Chondrocyte (in vitro differentiated cells): ENCODE measurements at regions not wholly inside any gene's neighbourhood (a gene's known extent, or its start where the extent isn't known, plus 50 kb on each side); places are given as distances from the start of the nearest gene placed in this dataset.

Experiments
- DNase-seq: peaks from one replicate; pipeline ENCODE4 v3.0.0; 2021; ENCODE audit warnings: mixed read lengths, low spot score
- H3K27ac Mint-ChIP-seq: one replicate; pipeline ENCODE4 v1.8.0; 2021; ENCODE audit warnings: mild to moderate bottlenecking, moderate library complexity, mixed read lengths; ENCODE audit not compliant: unreplicated experiment
- H3K27me3 Mint-ChIP-seq: 2 replicates; pipeline ENCODE4 v1.8.0; 2021; ENCODE audit warnings: low read depth, mixed read lengths
- H3K36me3 Mint-ChIP-seq: 2 replicates; pipeline ENCODE4 v1.8.0; 2021; ENCODE audit warnings: low read depth, mixed read lengths
- H3K4me1 Mint-ChIP-seq: 2 replicates; pipeline ENCODE4 v1.8.0; 2021; ENCODE audit warnings: low read depth, mild to moderate bottlenecking, mixed read lengths
- H3K4me3 Mint-ChIP-seq: one replicate; pipeline ENCODE4 v1.8.0; 2021; ENCODE audit warnings: mild to moderate bottlenecking, moderate library complexity, mixed read lengths; ENCODE audit not compliant: unreplicated experiment
- H3K9me3 Mint-ChIP-seq: 2 replicates; pipeline ENCODE4 v1.8.0; 2021; ENCODE audit warnings: low read depth, mixed read lengths
- TF ChIP-seq, protein P1 (sequence below): fragments of 200-600 bp; sonication (generic); IDR thresholded peaks from 2 replicates; pipeline ENCODE4 v1.5.0; 2021; ENCODE audit warnings: antibody characterized with exemption, mild to moderate bottlenecking, moderate library complexity

DNA sequence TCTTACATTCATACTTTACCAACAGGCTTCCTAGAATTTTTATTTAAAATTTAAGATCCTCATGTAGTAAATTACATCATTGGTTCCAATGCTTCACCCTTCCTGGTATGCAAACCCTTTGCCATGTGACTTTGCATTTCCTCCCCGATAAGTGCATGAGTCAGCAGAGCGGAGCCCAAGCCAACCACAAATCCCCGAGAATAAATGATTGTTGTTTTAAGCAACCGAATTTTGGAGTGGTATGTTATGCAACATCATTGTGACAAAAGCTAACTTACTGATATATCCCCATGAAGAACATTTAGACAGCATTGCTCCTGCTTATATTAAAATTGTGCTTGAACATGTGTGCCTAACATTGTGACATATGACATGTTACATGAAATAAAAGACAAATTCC is 199.4 kb upstream of the DDX53 start:
- no peak overlapping the region for H3K4me3 Mint-ChIP-seq
- peaks cover 14% of the 10 kb centered on the region for H3K4me1 Mint-ChIP-seq
- no peaks in the 10 kb centered on the region for H3K36me3 Mint-ChIP-seq
- TF ChIP-seq, protein P1, sequence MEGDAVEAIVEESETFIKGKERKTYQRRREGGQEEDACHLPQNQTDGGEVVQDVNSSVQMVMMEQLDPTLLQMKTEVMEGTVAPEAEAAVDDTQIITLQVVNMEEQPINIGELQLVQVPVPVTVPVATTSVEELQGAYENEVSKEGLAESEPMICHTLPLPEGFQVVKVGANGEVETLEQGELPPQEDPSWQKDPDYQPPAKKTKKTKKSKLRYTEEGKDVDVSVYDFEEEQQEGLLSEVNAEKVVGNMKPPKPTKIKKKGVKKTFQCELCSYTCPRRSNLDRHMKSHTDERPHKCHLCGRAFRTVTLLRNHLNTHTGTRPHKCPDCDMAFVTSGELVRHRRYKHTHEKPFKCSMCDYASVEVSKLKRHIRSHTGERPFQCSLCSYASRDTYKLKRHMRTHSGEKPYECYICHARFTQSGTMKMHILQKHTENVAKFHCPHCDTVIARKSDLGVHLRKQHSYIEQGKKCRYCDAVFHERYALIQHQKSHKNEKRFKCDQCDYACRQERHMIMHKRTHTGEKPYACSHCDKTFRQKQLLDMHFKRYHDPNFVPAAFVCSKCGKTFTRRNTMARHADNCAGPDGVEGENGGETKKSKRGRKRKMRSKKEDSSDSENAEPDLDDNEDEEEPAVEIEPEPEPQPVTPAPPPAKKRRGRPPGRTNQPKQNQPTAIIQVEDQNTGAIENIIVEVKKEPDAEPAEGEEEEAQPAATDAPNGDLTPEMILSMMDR, result no peak
- no peak for DNase-seq
- H3K9me3 Mint-ChIP-seq, result no peaks in the 10 kb centered on the region
- H3K27me3 Mint-ChIP-seq, result no peaks in the 10 kb centered on the region
- peak overlapping the region; percentile 66 for H3K27ac Mint-ChIP-seq

DNA sequence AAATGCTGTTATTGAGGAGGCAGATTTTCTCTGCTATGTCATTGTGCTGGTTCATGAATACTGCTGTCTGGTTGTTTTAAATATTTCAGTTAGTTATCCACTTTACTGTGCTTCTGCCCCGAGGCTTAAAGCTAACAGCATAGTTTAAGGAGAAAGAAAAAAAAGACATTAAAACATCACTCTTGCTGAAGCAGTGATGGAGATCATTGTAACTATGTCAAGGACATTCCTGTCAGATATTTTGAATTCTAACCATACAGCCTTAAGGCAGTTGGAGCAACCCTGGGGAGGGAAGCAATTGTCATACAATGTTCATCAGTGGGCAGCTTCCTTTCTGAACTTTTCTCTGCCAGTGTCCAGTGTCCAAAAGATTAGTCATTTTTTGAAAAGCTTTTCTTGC is 199.0 kb upstream of the DDX53 start:
- H3K4me3 Mint-ChIP-seq, result no peak overlapping the region
- H3K27ac Mint-ChIP-seq, result peak overlapping the region; percentile 66
- no peaks in the 10 kb centered on the region for H3K9me3 Mint-ChIP-seq
- no peaks in the 10 kb centered on the region for H3K36me3 Mint-ChIP-seq
- no peak for DNase-seq
- H3K27me3 Mint-ChIP-seq, result peaks cover 4% of the 10 kb centered on the region
- H3K4me1 Mint-ChIP-seq, result peaks cover 14% of the 10 kb centered on the region
- TF ChIP-seq, protein P1, result no peak

DNA sequence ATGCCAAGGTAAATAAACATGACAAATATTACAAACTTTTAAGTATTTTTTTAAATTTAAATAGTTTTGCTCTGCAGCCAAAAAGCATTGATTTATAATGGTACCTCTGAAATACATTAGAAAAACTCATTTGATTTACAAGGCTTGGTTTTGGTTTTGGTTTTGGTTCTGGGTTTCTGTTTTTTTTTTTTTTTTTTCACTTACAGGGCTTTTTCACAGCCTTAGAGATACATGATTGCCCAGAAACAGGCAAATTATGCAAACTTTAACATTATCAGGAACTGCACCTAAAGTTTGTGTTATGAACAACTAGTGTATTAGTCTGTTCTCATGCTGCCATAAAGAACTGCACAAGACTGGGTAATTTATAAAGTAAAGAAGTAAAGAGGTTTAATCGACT is 196.4 kb upstream of the DDX53 start:
- TF ChIP-seq, protein P1, result no peak
- no peaks in the 10 kb centered on the region for H3K36me3 Mint-ChIP-seq
- no peak overlapping the region for H3K27ac Mint-ChIP-seq
- no peaks in the 10 kb centered on the region for H3K9me3 Mint-ChIP-seq
- DNase-seq, result no peak
- peaks cover 7% of the 10 kb centered on the region for H3K27me3 Mint-ChIP-seq
- no peak overlapping the region for H3K4me3 Mint-ChIP-seq
- H3K4me1 Mint-ChIP-seq, result peaks cover 14% of the 10 kb centered on the region

DNA sequence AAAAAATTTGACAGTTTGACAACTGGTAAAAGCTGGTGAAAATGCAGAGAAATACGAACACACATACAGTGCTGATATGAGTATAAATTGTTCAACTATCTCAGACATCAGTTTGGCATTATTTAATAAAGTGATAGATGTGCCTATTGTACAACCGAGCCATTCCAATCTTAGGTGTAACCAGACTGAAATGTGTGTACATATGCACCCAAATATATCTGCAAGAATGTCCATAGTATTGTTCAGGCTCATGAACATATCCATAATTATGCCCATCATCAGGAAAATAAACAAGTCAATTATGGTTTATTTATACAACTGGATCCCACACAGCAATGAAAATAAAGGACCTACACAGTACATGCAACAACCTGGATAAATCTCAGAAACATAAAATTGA is 188.9 kb upstream of the DDX53 start:
- no peaks in the 10 kb centered on the region for H3K36me3 Mint-ChIP-seq
- TF ChIP-seq, protein P1, result no peak
- H3K4me3 Mint-ChIP-seq, result no peak overlapping the region
- H3K9me3 Mint-ChIP-seq, result no peaks in the 10 kb centered on the region
- no peak overlapping the region for H3K27ac Mint-ChIP-seq
- no peak for DNase-seq
- no peaks in the 10 kb centered on the region for H3K4me1 Mint-ChIP-seq
- peaks cover 4% of the 10 kb centered on the region for H3K27me3 Mint-ChIP-seq

DNA sequence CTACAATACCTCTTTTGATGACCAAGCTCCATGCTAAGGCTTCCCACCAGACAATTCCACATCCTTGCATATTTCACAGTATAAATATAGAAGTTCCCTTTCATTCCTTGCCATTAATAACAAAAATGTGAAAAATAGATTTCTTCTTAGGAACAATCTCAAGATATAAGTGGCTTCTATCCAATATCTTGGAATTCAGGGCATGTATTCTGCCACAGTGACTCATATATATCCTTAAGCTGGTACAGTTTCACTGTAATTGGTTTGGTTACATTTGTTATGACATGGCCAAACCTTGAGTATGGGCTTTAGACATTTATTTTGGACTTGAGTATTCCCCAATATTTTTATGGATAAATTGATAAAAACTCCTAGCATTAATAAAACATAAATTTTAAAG is 181.7 kb upstream of the DDX53 start:
- peaks cover 29% of the 10 kb centered on the region for H3K4me1 Mint-ChIP-seq
- peak overlapping the region; percentile 4 for H3K27ac Mint-ChIP-seq
- H3K27me3 Mint-ChIP-seq, result no peaks in the 10 kb centered on the region
- TF ChIP-seq, protein P1, result no peak
- H3K4me3 Mint-ChIP-seq, result no peak overlapping the region
- no peak for DNase-seq
- H3K9me3 Mint-ChIP-seq, result no peaks in the 10 kb centered on the region
- H3K36me3 Mint-ChIP-seq, result no peaks in the 10 kb centered on the region
